Hypothalamus (tissue), 51 donors: ENCODE measurements at regions not wholly inside any gene's neighbourhood (a gene's known extent, or its start where the extent isn't known, plus 50 kb on each side); places are given as distances from the start of the nearest gene placed in this dataset.
"Not testable (repeated sequence)": the region's sequence is repeated elsewhere in the genome, so short reads cannot be mapped to it uniquely, and the experiment has no call there.

Source experiments
- DNase-seq, 51 donors: peaks; one replicate each; lab custom pipeline; 2025; lab: John Stamatoyannopoulos, UW

GRCh38 chr1:219067350-219067712, 106.3 kb upstream of the LYPLAL1 start:
- no peak for DNase-seq

DNA sequence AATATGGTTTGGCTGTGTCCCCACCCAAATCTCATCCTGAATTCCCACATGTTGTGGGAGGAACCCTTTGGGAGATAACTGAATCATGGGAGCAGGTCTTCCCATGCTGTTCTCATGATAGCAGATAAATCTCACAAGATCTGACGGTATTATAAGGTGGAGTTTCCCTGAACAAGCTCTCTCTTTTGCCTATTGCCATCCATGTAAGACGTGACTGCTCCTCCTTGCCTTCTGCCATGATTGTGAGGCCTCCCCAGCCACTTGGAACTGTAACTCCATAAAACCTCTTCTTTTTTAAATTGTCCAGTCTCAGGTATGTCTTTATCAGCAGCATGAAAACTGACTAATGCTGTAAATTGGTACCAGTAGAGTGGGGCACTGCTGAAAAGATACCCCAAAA, 103.3 kb upstream of the LYPLAL1 start:
- DNase-seq, result not testable (repeated sequence)

- DNase-seq, result no peak
These were observed 102.5 kb upstream of the LYPLAL1 start for GRCh38 chr1:219071209-219071608.

DNA sequence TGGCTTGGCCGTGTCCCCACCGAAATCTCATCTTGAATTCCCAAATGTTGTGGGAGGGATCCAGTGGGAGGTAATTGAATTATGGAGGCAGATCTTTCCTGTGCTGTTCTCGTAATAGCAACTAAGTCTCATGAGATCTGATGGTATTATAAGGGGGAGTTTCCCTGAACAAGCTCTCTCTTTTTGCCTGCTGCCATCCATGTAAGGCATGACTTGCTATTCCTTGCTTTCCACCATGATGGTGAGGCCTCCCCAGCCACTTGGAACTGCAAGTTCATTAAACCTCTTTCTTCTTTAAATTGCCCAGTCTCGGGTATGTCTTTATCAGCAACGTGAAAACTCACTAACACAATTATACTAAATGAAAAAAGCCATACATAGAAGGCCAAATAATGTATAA, 101.3 kb upstream of the LYPLAL1 start:
- DNase-seq, result no peak

DNA sequence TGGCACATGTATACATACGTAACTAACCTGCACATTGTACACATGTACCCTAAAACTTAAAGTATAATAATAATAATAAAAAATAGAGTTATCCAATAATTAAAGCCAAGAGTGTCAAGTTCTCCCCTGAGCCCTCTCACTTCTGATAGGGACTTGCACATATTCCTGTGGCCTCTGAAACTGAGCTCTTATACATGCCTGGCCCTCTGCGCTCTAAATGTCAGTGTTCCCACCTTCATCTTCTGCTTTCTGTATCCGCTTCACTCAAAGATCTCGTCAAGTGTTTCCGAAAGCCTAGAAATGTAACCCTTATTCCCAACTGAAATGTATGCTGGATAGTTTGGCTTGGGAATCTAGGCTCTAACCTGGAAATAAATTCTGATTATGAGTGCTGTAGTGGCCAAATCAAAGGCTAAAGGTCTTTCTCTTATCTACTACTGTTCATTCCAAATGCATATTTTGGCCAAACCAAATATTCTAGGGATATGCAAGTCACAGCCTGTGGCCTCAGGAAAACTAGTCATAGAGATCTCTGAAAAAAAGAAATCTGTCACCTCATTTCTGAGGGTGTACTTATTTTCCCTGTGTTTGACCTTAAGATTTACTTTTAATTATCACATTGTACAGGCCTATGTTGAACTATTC, 99.5 kb upstream of the LYPLAL1 start:
- no peak for DNase-seq

GRCh38 chr1:219075121-219075879, 98.4 kb upstream of the LYPLAL1 start:
- no peak for DNase-seq

GRCh38 chr1:219076326-219076937, 97.2 kb upstream of the LYPLAL1 start:
- no peak for DNase-seq

- not testable (repeated sequence) for DNase-seq
These were observed 95.9 kb upstream of the LYPLAL1 start for GRCh38 chr1:219077767-219078166.

DNA sequence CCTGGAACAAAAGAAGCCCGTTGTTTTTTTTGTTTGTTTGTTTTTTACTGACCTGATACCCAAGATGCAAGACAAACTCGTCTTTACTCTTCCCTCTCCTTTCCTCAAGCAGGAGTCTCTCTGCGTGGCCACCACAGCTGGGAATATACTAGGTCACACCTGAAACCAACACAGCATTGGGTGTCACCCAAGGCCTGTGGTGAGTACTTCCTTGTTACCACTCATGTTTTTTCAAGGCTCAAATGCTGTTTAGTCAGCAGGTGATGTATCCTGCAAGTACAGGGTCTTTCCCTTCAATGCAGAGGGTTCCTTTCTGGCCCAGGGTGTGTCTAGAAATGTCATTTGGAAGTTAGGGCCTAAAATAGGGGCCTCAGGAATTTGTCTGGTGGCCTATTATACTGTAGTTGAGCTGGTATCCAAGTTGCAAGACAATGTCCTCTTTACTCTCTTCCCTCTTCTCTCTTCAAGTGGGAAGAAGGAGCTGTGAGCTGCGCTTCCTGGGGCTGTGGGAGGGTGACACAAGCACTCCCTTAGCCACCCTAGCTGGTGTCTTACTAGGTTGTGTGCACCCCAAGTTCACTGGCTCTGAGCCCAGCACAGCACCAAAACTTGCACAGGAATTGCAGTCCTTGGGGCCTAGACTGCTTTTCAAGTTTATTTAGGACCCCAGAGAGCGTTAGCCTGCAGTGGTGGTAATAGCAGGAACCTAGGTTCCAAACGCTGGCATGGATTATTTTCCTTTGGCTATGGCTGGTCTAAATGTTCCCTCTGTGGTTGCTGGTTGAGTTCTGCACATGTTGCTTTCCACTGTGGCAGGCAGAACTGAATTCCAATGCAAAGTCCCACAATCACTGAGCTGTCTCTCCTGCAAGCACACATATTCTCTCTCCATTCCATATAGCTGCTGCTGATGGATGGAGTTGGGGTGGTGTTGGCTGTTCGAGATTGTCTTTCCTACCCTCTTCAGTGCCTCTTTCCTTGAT, 91.4 kb upstream of the LYPLAL1 start:
- DNase-seq, result no peak

DNA sequence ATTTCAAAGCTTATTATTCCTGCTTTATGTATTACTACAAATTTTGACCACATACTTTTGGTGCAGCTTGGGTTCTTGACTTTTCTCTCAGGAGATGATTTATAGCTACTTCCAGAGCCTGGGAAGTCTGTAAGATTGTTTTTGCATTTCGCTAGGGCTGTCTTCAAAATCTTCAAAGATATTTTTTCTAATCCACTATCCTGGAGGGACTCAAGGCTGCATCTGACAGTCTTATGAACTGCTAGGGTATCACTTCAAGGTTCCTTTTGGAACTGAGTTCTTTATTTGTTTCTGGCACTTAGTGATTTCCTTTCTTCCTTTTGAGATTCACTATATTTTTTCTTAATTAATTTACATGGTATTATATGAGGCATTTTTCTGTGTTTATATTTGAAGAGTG, 90.0 kb upstream of the LYPLAL1 start:
- DNase-seq, result no peak

- no peak for DNase-seq
These were observed 88.6 kb upstream of the LYPLAL1 start for GRCh38 chr1:219085082-219085481.

- DNase-seq, result no peak
These were observed 87.7 kb upstream of the LYPLAL1 start for GRCh38 chr1:219085988-219086387.

DNA sequence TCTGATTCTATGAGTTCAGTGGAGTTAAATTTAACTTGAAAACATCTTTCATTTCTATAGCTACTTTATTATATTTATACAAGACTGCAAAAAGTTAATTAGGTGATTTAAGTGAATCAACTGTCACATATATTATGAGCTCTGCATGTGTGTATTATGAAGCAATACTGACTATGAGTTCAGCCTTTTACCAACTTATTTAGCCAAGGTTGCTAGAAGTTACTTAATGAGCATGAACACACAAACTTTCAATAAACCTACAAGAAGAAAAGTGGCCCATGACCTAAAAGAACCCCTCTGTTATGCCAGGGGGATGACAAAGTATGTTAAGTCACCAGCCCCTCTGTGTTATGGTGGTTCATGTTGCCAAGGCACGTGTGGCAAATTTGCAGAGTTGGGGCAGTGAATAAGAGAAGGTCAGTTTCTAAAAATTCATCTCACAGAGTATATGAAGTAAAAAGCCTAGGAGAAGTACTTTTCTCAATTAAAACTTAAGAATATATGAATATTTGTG, 86.7 kb upstream of the LYPLAL1 start:
- DNase-seq, result no peak

GRCh38 chr1:219088778-219089557, 84.7 kb upstream of the LYPLAL1 start:
- DNase-seq, result peak in 8 of 51 donors; percentile 1 to 36 (median 10)

DNA sequence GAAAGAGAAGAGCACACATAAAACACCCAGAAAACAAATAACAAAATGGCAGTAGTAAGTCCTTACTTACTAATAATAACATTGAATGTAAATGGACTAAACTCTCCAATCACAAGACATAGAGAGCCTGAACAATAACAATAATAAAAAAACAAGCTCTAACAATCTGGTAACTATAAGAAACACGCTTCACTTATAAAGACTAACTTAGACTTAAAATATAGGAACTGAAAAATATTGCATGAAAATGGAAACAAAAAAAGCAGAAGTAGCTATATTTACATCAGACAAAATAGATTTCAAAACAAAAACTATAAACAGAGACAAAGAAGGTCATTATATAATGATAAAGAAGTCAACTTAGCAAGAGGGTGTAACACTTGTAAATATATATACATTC, 83.1 kb upstream of the LYPLAL1 start:
- DNase-seq, result no peak

DNA sequence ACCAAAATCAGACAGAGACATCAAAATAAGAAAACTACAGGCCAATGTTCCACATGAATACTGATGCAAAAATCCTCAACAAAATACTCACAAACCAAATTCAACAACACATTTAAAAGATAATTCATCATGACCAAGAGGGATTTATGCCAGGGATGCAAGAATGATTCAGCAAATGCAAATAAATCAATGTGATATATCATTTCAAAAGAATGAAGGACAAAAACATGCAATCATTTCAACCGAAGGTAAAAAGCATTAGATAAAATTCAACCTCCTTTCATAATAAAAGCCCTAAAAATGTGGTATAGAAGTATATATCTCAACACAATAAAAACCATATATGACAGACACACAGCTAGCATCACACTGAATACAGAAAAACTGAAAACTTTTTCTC, 81.5 kb upstream of the LYPLAL1 start:
- no peak for DNase-seq

DNA sequence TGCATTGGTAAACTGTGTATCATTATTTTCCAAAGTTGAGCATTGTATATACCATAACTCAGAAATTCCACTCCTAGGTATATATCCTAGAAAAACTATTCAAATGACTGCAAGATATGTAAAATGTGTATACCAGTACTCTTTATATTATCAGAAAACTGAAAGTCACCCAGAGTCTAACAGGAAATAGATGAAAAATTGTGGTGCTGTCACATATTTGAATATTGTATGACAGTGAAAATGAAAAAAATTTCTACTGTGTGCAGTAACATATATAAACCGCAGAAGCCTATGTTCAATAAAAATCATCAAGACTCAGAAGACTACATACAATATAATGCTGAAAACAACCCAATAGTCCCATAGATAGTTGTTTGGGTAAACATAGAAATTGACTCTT, 74.4 kb upstream of the LYPLAL1 start:
- no peak for DNase-seq

DNA sequence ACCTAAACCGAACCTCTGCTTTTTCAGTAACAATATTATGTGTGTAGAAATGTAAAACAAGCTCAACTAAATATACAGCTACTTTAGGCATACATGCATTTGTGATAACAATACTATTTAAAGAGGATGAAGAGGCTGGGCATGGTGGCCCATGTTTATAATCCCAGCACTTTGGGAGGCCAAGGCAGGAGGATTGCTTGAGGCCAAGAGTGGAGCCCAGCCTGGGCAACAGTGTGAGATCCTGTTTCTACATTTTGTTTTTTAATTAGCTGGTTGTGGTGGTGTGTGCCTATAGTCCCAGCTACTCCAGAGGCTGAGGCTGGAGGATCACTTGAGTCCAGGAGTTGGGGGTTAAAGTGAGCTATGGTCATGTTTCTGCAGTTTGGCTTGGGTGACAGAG, 73.6 kb upstream of the LYPLAL1 start:
- DNase-seq, result no peak

DNA sequence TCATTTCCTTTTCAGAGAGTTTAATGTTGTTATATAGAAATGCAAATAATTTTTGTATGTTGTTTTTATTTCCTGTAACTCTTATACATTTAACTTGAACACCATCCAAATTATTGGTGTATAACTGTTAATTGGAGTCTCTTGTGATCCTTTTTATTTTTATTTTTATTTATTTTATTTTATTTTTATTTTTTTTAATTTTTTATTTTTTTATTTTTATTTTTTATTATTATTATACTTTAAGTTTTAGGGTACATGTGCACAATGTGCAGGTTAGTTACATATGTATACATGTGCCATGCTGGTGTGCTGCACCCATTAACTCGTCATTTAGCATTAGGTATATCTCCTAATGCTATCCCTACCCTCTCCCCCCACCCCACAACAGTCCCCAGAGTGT, 71.2 kb upstream of the LYPLAL1 start:
- DNase-seq, result not testable (repeated sequence)

DNA sequence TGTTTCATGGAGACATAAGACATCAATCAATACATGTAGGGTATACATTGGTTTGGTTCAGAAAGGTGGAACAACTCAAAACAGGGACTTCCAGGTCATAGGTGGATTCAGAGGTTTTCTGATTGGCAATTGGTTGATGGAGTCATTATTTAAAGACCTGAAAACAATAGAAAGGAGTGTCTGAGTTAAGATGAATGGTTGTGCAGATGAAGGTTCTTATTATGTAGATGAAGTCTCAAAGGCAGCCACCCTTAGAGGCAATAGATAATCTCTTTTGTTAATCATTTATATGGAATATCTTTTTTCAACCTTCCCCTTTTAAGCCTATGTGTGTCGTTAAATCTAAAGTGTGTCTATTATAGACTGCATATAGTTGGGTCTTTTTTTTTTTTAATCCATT, 67.8 kb upstream of the LYPLAL1 start:
- no peak for DNase-seq
